SH-SY5Y (cell line): ENCODE measurements at regions not wholly inside any gene's neighbourhood (a gene's known extent, or its start where the extent isn't known, plus 50 kb on each side); places are given as distances from the start of the nearest gene placed in this dataset.

Source experiments
- GATA2 ChIP-seq: IDR thresholded peaks from 2 replicates; pipeline ENCODE4 v1.6.1; 2011; ENCODE audit warnings: mild to moderate bottlenecking, low read depth, low read length
- GATA3 ChIP-seq: IDR thresholded peaks from 2 replicates; pipeline ENCODE4 v1.6.1; 2011; ENCODE audit warnings: low read depth, mild to moderate bottlenecking, low read length, moderate library complexity

GRCh38 chr14:39740454-39740853, 308.2 kb upstream of the FBXO33 start:
- no peak for TF ChIP-seq GATA3
- TF ChIP-seq GATA2 = no peak
